SW 1271 (cell line): ENCODE measurements at regions not wholly inside any gene's neighbourhood (a gene's known extent, or its start where the extent isn't known, plus 50 kb on each side); places are given as distances from the start of the nearest gene placed in this dataset.
"Not testable (repeated sequence)": the region's sequence is repeated elsewhere in the genome, so short reads cannot be mapped to it uniquely, and the experiment has no call there.

ENCODE experiments used
- DNase-seq, 2 experiments: peaks; one replicate each; lab custom pipeline; 2025; lab: John Stamatoyannopoulos, UW

DNA sequence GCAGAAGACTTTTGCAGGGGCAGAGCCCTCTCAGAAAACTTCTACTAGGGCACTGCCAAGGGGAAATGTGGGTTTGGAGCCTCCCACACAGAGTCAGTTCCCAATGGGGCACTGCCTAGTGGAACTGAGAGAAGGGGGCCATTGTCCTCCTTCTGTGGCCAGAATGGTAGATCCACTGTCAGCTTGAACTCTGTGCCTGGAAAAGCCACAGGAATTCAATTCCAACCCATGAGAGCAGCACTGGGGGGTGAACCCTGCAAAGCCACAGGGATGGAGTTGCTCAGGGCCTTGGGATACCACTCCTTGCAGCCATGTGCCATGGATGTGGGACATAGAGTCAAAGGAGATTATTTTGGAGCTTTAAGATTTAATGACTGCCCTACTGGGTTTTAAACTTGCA, 262.2 kb upstream of the SEMA3C start:
- DNase-seq: no peak

DNA sequence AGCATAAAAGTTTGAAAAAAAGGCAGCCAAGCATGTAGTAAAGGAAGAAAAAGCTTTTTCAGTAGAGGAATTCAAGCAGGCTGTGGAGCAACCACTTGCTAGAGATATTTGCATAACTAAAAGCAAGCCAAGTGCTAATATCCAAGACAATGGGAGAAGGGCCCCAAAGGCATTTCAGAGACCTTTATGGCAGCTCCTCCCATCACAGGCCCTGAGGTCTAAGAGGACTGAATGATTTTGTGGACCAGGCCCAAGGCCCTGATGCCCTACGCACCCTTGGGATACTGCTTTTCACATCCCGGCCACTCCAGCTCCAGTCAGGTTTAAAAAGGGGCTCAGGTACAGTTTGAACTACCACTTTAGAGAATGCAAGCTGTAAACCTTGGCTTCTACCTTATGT, 261.7 kb upstream of the SEMA3C start:
- DNase-seq: no peak

DNA sequence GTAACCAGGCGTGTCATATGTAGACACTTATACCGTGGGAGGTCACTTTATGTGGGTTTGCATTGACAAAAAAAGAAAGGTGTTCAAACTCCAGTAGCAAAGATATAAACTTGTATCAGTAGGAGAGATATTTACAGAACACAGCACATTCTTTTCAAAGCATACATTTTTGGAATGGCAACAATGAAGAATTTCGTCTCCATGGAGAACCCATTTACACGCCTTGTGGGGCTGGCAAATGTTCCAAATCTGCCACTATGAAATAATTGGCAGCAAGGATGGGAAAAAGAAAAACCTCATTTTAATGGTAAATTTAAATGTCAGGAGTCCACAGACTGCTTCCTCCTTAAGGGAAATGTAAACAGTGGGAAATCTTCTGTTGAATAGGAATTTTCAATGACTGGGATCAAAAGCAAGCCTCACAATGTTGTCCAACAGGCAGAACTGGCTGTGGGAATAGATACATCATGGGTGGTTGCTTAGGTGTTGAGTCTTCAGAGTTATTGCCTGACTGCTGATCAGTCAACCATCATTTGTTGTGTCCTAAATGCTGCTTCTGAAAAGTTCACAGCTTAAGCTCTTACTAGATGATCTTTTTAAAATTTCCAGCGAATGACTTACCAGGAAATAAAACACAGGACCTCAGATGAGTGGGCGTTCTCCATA, 256.6 kb upstream of the SEMA3C start:
- no peak for DNase-seq

DNA sequence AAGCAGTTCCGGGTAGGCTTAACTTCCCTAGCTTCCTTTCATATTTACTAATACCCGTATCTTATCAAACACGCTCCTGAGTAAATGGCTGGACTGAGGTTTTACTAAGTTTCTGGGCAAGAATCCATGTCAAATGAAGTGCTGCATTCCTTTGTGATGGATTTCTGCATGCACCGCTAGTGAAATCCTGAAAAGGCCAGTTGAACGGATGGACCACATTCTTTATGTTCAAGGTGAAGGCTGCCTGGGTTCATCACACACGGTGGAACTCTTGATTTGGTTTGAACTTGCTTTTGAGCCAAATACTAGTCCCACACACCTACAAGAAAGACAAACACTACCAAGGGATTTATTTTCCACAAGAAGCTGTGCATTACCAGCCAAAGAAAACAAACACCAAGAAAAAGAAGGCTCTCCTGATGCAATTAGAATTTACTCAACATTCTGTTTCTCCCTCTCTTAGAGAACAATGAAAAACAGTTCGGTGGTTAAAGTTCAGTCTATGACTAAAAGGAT, 255.0 kb upstream of the SEMA3C start:
- no peak for DNase-seq

DNA sequence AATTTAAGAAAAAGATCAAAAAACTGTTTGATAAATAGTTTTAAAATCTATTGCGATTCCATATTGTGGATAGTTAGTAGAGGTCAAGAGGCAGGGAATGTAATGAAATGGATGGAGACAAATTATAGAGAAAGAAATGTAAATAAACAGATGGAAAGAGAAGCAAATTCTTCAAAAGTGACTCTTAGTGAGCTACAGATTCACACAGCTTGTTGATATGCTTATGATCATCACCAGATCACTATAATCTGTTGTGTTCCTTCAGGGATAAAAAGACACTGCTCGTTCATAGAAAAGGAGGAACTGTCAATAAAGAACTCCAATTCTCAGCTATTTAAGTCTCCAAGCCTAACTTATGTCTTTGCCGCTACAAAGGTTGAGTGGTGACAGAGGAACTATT, 251.4 kb upstream of the SEMA3C start:
- no peak for DNase-seq

DNA sequence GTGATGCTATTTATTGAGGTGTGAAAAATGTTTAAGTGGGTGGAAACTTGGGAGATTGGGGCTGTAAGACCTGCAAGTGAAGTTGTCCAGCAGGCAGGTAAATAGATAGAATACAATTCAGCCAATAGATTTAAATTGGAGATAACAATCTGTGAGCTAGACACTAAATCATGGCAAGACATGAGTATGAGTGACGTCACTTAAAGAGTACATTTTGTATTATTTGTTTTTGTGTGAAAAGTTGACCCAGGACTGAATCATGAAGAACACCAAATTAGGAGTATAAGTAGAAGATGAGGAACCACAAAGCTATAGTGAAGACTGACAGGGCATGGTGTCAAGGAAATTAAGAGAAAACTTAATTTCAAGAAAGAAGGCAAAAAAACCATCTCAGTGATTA, 249.1 kb upstream of the SEMA3C start:
- no peak for DNase-seq

DNA sequence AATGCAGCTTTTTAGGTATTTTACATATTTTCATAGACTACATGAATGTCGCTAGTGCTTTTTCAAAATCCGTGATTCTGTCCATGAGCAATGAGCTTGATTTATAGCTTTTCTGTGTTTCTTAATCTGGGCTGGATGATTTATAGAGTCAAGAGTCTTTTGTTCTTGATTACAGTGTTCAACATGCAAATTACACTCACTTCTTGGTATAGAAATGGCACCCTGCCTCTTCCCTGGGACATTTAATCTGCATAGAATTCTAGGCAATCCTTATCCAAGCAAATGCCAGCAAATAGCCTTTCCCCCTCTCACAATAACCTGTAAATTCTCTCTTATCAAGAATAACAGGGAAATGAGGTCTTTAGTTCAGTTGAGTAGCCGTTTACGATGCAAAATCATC, 246.2 kb upstream of the SEMA3C start:
- DNase-seq: no peak

DNA sequence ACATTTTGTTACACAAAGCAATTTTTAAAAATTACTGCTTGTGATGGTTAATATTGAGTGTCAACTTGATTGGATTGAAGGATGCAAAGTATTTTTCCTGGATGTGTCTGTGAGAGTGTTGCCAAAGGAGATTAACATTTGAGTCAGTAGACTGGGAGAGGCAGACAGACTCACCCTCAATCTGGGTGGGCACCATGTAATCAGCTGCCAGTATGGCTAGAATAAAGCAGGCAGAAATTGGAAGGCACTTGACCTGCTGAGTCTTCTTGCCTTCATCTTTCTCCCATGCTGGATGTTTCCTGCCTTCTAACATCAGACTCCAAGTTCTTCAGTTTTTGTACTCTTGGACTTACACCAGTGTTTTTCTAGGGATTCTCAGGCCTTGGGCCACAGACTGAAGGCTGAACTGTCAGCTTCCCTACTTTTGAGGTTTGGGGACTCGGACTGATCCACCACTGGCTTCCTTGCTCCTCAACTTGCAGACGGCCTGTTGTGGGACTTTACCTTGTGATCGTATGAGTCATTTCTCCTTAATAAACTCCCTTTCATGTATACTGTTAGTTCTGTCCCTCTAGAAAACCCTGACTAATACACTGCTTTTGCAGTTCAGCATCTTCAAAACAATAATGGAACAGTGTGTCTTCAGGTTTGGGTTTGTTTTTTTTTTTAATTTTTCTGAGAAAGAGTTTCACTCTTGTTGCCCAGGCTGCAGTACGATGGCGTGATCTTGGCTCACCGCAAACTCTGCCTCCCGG, 244.1 kb upstream of the SEMA3C start:
- no peak for DNase-seq

DNA sequence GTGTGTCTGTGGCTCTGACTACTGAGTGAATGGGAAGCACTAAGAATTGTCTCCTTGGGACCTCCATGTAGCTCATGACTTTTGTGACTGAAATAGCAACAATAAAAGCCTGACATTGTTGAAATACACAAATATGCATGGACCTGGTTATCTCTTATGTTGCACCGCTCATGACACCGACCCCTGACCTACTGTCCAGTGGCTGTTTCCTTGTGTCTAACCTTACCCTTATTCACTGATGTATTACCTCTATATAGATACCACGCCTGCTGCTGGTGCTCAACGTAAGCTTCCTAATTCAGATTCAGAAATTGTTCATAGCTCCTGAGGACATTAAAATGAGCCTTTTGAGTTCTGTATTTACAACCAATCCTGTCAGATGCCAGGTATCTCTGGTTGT, 243.4 kb upstream of the SEMA3C start:
- DNase-seq: no peak

DNA sequence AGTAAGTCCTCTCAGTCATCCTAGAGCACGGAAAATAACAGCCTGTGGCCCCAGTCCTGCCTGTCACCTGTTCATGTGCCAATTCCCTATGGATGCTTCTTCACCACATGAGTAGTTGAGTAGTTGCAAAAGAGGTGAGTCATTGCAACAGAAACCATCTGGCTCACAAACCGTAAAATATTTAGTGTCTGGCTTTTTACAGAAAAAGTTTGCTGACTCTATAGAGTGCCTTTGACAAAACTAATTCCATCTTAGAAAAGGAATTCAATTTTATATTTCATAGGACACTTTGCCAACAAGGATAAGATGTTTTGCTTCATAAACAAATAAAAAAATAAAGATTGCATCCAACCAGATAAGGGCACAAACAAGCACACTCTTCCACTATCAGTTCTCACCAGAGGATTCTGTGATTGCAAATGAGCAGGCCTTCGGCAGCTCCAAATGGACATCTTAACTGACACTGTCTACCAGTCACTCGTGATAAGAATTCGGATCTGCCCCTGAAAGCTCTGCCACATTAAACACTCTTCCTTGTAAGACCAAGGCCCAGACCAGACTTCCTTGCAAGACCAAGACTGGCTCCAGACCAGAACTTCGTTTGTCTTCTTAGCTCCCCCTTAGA, 242.7 kb upstream of the SEMA3C start:
- no peak for DNase-seq

DNA sequence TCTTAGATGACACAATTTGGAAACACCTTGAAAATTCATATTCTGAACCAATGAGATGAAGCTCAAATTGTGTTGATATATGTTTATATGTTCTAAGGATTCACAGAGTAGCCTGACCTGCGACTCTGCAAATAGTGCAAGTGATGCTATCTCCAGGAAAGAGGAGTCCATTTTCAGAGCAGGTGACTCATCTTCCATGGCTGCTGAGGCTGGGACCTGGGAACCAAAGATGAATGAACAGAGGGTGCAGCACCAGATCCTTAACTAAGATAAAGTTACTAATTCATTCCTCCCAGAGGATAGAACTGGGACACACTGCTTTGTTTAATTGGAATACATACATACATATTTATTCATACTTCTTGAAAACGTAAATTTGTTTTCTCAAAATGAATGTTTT, 240.6 kb upstream of the SEMA3C start:
- DNase-seq: no peak

DNA sequence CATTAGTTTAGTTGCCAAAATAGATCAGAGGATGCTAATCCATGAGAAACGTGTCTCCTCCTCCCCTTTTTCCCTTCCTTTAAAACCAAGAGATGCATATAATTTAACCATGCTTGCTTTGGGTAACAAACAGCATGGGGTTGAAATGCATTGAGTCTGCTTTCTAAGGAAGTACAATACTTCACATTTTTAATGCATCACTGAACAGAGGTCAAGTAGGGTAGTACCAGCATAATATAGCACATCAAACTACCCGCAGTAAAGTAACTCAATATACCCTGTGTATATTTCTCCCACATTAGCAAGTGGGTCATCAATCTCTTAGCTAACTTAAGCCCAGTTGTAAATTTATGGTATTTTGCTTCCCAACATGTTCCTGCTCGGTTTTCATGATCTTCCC, 239.3 kb upstream of the SEMA3C start:
- DNase-seq: no peak

DNA sequence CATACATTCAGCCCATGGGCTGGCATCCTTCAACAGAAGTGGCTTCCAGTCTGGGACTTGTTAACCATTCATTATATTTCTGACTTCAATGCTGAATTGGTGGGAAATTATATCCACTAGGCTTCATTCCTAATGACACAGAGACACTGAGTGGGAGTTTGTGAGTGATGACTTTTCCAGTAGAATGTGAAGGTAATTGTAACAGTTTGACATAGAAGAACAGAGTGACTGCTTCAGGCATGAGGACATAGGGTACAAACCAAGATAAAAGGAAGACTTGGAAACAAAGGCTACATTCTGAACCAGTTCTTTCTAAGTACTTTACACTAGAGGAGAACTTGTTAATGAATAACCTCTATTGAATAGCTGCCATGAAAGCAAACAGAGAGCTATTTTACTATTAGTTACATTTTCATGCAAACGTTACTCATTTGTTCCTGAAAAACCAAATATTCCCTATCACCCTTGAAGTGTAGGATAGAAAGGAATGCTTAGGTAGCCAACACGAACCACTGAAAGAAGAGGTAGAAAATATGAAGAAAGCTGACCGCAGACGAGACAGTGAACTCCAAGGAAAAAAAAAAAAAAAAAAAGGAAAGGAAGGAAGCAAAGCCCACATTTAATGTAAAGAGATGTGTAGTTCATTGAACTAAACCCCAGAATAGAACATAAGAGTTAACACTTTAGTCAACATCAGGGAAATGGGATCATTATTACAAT, 237.0 kb upstream of the SEMA3C start:
- no peak for DNase-seq

DNA sequence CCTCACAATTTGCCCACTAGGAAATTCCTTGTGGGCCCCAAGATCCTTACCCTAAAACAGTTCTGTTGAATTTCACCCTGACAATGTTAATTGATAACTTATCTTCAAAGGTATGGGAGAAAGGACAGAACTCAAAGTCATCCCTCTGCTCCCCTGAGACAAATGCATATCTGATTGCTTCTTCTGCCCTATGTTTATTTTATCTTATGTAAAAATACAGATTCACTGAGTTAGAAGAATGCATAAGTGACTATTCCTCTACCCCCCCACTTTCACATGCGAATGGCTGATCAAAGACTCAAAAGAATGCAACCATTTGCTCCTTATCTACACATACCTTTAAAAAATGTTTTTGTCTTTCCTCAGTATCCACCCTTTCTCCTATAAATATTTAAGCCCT, 235.7 kb upstream of the SEMA3C start:
- no peak for DNase-seq

DNA sequence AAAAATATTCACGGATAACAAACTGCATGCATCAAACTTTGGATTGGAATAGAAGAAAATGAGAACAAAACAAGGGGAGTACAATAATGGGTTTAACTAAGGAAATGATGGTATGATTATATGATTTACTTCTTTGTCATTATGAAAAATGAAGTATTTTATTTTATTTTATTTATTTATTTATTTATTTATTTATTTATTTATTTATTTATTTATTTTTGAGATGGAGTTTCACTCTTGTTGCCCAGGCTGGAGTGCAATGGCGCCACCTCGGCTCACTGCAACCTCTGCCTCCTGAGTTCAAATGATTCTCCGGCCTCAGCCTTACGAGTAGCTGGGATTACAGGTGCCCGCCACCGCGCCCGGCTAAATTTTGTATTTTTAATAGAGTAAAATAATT, 234.1 kb upstream of the SEMA3C start:
- DNase-seq: not testable (repeated sequence)

DNA sequence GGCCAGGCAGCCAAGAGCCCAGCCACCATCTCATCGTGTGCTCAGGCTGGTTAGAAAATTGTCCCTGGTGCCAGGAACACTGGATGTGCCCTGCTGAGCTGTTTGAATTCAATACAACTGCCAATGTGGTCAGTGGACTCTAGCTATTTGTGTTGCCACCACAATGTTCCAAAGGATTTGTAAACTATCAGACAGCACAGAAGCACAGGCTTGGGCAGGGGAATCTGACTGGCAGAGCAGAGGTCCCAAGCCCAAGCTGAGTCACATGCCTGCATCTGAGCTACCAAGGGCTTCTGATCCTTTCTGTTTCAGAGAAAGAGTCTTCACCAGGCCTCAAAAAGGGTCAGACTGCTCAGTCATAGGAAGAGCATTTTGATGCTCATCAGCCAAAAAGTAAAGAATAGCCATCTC, 232.1 kb upstream of the SEMA3C start:
- DNase-seq: no peak

DNA sequence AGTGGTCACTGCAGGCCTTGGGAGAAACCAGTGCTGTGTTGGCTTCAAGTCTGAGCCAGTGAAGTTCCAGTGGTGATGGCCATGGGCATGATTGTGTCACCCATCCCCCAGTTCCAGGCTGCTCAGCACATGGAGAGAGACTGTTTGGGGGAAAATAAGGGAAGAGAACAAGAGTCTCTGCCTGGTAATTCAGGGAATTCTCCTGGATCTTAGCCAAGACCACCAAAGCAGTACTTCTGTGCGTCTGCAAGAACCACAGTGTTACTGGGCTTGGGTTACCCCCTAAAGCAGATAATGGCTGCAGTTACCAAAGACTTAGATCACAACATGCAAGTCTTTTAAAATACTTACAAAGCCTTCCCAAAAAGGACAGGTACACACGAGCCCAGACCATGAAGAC, 225.0 kb upstream of the SEMA3C start:
- no peak for DNase-seq

DNA sequence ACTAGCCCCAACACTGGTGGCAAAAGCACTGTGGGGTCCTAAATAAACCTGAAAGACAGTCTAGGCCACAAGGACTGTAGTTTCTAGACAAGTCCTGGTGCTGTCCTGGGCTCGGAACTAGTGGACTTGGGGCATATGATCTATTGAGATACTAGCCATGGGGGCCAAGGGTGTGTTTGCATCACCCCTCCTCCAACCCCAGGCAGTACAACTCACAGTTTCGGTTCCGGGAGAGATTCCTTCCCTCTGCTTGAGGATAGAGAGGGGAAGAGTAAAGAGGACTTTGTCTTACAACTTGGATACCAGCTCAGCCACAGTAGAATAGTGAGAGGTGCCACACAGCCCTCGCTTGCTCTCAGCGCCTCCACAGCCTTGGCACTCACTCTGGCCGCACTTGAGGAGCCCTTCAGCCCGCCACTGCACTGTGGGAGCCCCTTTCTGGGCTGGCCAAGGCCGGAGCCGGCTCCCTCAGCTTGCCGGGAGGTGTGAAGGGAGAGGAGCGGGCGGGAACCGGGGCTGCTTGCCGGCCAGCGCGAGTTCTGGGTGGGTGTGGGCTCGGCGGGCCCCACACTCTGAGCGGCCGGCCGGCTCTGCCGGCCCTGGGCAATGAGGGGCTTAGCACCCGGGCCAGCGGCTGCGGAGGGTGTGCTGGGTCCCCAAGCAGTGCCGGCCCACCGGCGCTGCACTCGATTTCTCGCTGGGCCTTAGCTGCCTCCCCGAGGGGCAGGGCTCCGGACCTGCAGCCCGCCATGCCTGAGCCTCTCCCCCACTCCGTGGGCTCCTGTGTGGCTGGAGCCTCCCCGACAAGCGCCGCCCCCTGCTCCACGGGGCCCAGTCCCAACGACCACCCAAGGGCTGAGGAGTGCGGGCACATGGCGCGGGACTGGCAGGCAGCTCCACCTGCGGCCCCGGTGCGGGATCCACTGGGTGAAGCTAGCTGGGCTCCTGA, 222.7 kb upstream of the SEMA3C start:
- DNase-seq: not testable (repeated sequence)

DNA sequence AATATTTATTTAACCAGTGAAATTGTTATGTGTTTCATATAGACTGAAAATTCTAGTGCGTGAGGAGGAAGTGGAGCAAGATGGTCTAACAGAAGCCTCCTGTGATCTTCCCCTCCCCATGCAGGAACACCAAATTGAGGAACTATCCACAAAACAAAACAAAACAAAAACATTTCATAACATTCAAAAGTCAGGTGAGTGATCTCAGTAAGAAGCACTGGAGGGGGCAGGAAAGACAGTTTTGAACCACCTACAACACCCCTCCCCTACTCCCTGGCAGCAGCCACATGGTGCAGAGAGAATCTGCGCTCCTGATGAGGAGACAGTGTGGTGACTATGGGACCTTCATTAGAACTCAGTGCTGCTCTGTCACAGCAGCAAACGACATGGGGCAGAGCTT, 221.9 kb upstream of the SEMA3C start:
- no peak for DNase-seq

DNA sequence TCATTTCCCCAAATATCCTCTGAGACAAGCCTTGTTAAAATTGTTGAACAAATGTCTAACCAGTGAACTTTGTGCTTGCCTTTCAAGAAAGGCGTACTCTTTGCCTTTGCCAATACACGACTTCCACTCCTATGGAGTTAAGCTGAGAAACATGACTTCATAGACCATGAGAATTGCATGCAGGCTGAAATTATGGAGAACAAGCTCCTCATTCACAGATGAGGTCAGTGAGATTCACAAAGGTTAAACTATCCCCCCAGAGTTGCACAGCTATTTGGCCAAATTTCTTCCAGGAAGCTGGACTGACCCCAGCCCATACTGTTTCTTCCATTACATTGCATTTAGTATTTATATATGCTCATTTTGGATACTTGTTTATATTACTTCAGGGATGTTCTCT, 221.4 kb upstream of the SEMA3C start:
- no peak for DNase-seq

DNA sequence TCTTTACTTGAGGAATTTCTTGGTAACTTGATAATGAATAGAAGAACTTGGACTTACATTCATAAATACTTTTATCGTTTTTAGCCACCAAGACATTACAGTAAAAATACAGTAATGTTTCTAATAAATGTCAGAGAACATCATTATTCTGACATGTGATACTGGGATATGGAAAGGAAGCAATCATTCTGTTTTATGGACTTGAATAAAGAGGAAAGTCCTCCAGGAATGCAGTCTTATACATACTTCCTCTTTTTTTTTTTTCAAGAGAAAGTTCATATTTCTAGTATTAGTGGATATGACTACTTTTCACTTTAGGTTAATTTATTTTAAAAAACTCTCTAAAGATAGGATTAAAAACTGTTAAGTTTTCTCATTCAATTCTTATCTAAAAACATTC, 220.0 kb upstream of the SEMA3C start:
- no peak for DNase-seq
